ENCODE measurements at regions not wholly inside any gene's neighbourhood (a gene's known extent, or its start where the extent isn't known, plus 50 kb on each side); places are given as distances from the start of the nearest gene placed in this dataset.
A peak's percentile ranks its signal among the peaks of the same experiment; 100 is the strongest.
"Not testable (repeated sequence)": the region's sequence is repeated elsewhere in the genome, so short reads cannot be mapped to it uniquely, and the experiment has no call there.

DNA sequence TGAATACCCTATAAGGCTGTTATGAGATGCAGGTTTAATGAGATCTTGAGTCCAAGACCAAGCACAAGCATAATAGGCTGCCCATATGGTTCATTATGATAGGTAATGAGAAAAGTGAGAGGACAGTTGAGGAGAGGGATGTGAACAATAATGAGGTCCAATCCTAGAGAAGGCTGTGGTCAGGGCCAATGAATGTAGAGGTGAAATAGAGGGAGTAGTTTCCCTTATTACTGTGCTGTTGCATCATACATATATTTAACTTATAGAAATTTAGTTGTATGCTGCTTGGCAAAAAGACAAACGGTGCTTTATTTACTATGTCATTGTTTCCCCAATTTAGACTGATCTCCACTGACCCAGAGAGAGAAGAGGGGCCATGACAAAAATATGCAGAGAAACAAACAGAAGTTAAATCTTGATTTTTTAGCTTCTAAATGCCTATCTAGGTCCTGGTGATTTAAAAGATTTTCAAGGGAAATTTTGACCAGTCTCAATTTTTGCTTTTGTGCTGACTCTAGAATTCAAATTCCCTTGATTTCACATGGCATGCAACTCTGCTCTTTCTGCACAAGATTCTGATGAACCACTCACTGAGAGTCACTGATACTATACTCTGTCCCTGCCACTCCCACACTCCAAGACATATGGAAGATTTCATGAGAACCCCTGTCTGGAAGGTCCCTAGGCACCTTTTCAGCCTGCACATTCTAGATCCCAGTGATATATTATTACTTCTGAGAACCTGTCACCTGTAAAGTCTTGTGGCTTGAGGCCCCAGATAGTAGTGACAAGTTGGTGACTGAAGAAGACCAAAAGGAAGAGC, 159.7 kb downstream of the VSIG4 start:
- H4K5ac ChIP-seq (ENCODE audit: low read length), result no peak overlapping the region
- H4K8ac ChIP-seq (ENCODE audit: low read depth, low read length), result no peak overlapping the region
- no peaks in the 10 kb centered on the region for H3K79me1 ChIP-seq (ENCODE audit: low read length)
- H2BK15ac ChIP-seq (replicated peaks; ENCODE audit: low read depth), result no peak overlapping the region
- no peak overlapping the region for H2BK5ac ChIP-seq (ENCODE audit: low read length)
- no peak overlapping the region for H2BK120ac ChIP-seq (ENCODE audit: low read depth, low read length)
- no peak overlapping the region for H3K56ac ChIP-seq (ENCODE audit: low read length)
- WGBS (ENCODE audit: extremely low coverage, insufficient coverage, low lambda C conversion rate), result no CpG with 5 or more reads among the region's 1 CpG
- H3K27ac ChIP-seq (ENCODE audit: low read depth, low read length), result no peak overlapping the region
- no peak overlapping the region for H3K23ac ChIP-seq (ENCODE audit: low read length)
- H2AK5ac ChIP-seq (ENCODE audit: low read length), result no peak overlapping the region
- no peak overlapping the region for H3K18ac ChIP-seq (ENCODE audit: low read length)
- H3K4me3 ChIP-seq (ENCODE audit: low read length), result no peak overlapping the region
- H3K36me3 ChIP-seq (ENCODE audit: control insufficient read depth, insufficient read depth, low read length), result no peaks in the 10 kb centered on the region
- no peak overlapping the region for H3K4ac ChIP-seq (ENCODE audit: low read depth, low read length)
- H3K9ac ChIP-seq (ENCODE audit: low read length), result no peak overlapping the region
- no peaks in the 10 kb centered on the region for H3K4me1 ChIP-seq (ENCODE audit: control insufficient read depth, low read depth, low read length)
- no peak for DNase-seq
- H3K4me2 ChIP-seq (ENCODE audit: low read length), result no peak overlapping the region
- no peaks in the 10 kb centered on the region for H3K27me3 ChIP-seq (ENCODE audit: insufficient read depth, low read length, poor library complexity)
- H3K79me2 ChIP-seq (ENCODE audit: control insufficient read depth, insufficient read depth, low read length), result no peaks in the 10 kb centered on the region

DNA sequence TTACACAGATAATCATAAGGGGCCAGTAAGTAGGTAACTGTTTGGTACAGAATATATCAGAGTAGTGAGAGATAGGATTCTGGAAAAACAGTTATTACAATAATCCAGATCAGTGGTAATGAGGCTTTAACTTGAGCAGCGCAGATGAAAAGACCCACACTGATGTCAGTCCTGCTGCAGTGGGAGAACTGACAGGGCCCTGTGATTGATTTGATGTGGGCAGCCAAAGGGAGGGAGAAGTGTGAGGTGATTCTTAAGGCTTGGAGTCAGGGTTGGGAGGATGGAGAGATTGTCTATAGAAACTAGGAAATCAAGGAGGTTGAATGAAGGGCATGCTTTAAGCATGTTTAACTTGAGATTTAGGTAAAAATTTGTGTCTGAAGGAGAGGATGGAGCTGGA, 161.4 kb downstream of the VSIG4 start:
- no peak overlapping the region for H3K4ac ChIP-seq (ENCODE audit: low read depth, low read length)
- no peak overlapping the region for H2BK120ac ChIP-seq (ENCODE audit: low read depth, low read length)
- no peaks in the 10 kb centered on the region for H3K27me3 ChIP-seq (ENCODE audit: insufficient read depth, low read length, poor library complexity)
- H3K36me3 ChIP-seq (ENCODE audit: control insufficient read depth, insufficient read depth, low read length), result no peaks in the 10 kb centered on the region
- no peaks in the 10 kb centered on the region for H3K79me2 ChIP-seq (ENCODE audit: control insufficient read depth, insufficient read depth, low read length)
- H3K4me2 ChIP-seq (ENCODE audit: low read length), result no peak overlapping the region
- no peaks in the 10 kb centered on the region for H3K79me1 ChIP-seq (ENCODE audit: low read length)
- H3K56ac ChIP-seq (ENCODE audit: low read length), result no peak overlapping the region
- no peak overlapping the region for H3K9ac ChIP-seq (ENCODE audit: low read length)
- no peak overlapping the region for H2BK5ac ChIP-seq (ENCODE audit: low read length)
- no peak for DNase-seq
- H3K23ac ChIP-seq (ENCODE audit: low read length), result no peak overlapping the region
- H4K5ac ChIP-seq (ENCODE audit: low read length), result no peak overlapping the region
- H3K4me3 ChIP-seq (ENCODE audit: low read length), result no peak overlapping the region
- no peak overlapping the region for H3K27ac ChIP-seq (ENCODE audit: low read depth, low read length)
- no peaks in the 10 kb centered on the region for H3K4me1 ChIP-seq (ENCODE audit: control insufficient read depth, low read depth, low read length)
- no peak overlapping the region for H3K18ac ChIP-seq (ENCODE audit: low read length)
- no peak overlapping the region for H4K8ac ChIP-seq (ENCODE audit: low read depth, low read length)
- H2AK5ac ChIP-seq (ENCODE audit: low read length), result no peak overlapping the region
- no peak overlapping the region for H2BK15ac ChIP-seq (replicated peaks; ENCODE audit: low read depth)
- WGBS (ENCODE audit: extremely low coverage, insufficient coverage, low lambda C conversion rate), result no CpG with 5 or more reads among the region's 1 CpG

DNA sequence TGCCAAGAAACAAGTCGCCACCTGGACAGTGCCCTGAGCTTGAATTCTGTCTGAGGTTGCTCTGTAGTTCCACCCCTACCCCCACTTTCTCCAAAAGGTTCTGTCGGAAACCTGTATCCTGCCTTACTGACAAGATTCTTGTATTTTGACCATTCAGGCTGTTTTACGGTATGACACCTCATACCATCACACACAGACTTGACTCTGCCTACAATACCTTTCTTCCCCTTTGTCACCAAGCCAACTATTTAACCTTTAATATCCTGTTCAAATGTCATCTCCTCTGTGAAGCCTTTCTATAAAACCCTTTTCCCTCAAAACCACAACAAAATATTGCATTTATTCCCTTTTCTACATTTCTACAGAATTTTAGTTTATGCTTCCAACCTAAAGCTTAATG, 161.9 kb downstream of the VSIG4 start:
- Histone ChIP-seq H3K79me1 (ENCODE audit: low read length) (no peaks in the 10 kb centered on the region), H3K9ac (ENCODE audit: low read length) (no peak overlapping the region), H3K27ac (ENCODE audit: low read depth, low read length) (no peak overlapping the region), H3K36me3 (ENCODE audit: control insufficient read depth, insufficient read depth, low read length) (no peaks in the 10 kb centered on the region), H3K27me3 (ENCODE audit: insufficient read depth, low read length, poor library complexity) (no peaks in the 10 kb centered on the region), H3K4ac (ENCODE audit: low read depth, low read length) (no peak overlapping the region), H3K23ac (ENCODE audit: low read length) (no peak overlapping the region), H2BK120ac (ENCODE audit: low read depth, low read length) (no peak overlapping the region), H3K4me1 (ENCODE audit: control insufficient read depth, low read depth, low read length) (no peaks in the 10 kb centered on the region), H3K4me2 (ENCODE audit: low read length) (no peak overlapping the region), H3K18ac (ENCODE audit: low read length) (no peak overlapping the region), H2BK5ac (ENCODE audit: low read length) (no peak overlapping the region), H4K5ac (ENCODE audit: low read length) (no peak overlapping the region), H2BK15ac (replicated peaks; ENCODE audit: low read depth) (no peak overlapping the region), H3K56ac (ENCODE audit: low read length) (no peak overlapping the region), H3K4me3 (ENCODE audit: low read length) (no peak overlapping the region), H4K8ac (ENCODE audit: low read depth, low read length) (no peak overlapping the region), H3K79me2 (ENCODE audit: control insufficient read depth, insufficient read depth, low read length) (no peaks in the 10 kb centered on the region), H2AK5ac (ENCODE audit: low read length) (no peak overlapping the region)
- WGBS (ENCODE audit: extremely low coverage, insufficient coverage, low lambda C conversion rate), result no CpG with 5 or more reads among the region's 3 CpGs
- DNase-seq, result no peak

DNA sequence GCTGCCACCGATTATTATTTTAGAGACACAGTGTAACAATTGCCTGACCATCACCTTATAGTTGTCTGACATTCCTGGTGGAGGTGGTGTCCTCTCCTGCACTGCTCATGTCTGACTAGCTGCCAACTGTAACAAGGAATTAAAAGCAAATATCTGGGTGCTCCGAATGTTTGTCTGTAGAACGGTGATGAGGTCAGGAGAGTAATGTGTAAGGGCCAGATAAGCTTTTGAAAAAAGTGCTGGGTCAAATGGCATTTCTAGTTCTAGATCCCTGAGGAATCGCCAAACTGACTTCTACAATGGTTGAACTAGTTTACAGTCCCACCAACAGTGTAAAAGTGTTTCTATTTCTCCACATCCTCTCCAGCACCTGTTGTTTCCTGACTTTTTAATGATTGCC, 164.3 kb downstream of the VSIG4 start:
- H3K79me2 ChIP-seq (ENCODE audit: control insufficient read depth, insufficient read depth, low read length); H4K5ac ChIP-seq (ENCODE audit: low read length); H3K4me3 ChIP-seq (ENCODE audit: low read length); H3K4me1 ChIP-seq (ENCODE audit: control insufficient read depth, low read depth, low read length); H3K36me3 ChIP-seq (ENCODE audit: control insufficient read depth, insufficient read depth, low read length); H2BK5ac ChIP-seq (ENCODE audit: low read length); H3K18ac ChIP-seq (ENCODE audit: low read length); H2AK5ac ChIP-seq (ENCODE audit: low read length); H3K4ac ChIP-seq (ENCODE audit: low read depth, low read length); H2BK15ac ChIP-seq (replicated peaks; ENCODE audit: low read depth); DNase-seq; H3K56ac ChIP-seq (ENCODE audit: low read length); H3K79me1 ChIP-seq (ENCODE audit: low read length); H4K8ac ChIP-seq (ENCODE audit: low read depth, low read length); H3K4me2 ChIP-seq (ENCODE audit: low read length); H3K9ac ChIP-seq (ENCODE audit: low read length); H3K27ac ChIP-seq (ENCODE audit: low read depth, low read length); H3K27me3 ChIP-seq (ENCODE audit: insufficient read depth, low read length, poor library complexity); H3K23ac ChIP-seq (ENCODE audit: low read length); H2BK120ac ChIP-seq (ENCODE audit: low read depth, low read length): not testable (repeated sequence)
- WGBS (ENCODE audit: extremely low coverage, insufficient coverage, low lambda C conversion rate), result no CpG with 5 or more reads among the region's 4 CpGs

DNA sequence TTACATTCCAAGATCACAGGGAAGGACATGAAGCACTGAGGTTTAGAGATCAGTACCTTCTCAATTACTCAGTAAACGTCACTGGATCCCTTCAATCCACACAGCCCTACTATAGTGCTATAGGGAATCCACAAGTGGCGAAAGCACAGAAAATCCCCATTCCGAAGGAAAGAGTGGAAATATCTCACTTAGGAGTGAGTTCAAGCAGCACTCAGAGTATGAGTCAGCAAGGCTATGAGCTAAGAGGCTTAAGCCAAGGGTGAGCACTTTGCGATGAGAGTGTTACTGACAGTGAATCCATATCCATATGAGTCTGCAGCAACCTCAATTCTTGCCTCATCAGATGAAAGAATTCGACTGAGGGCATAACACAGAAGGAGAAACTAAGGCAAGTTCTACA, 165.1 kb downstream of the VSIG4 start:
- H2AK5ac ChIP-seq (ENCODE audit: low read length), result no peak overlapping the region
- H2BK120ac ChIP-seq (ENCODE audit: low read depth, low read length), result no peak overlapping the region
- no peak overlapping the region for H3K4me2 ChIP-seq (ENCODE audit: low read length)
- H3K27me3 ChIP-seq (ENCODE audit: insufficient read depth, low read length, poor library complexity), result no peaks in the 10 kb centered on the region
- no peak overlapping the region for H3K4me3 ChIP-seq (ENCODE audit: low read length)
- no peaks in the 10 kb centered on the region for H3K79me1 ChIP-seq (ENCODE audit: low read length)
- no peak for DNase-seq
- no peak overlapping the region for H3K9ac ChIP-seq (ENCODE audit: low read length)
- H3K56ac ChIP-seq (ENCODE audit: low read length), result no peak overlapping the region
- no peaks in the 10 kb centered on the region for H3K4me1 ChIP-seq (ENCODE audit: control insufficient read depth, low read depth, low read length)
- H3K27ac ChIP-seq (ENCODE audit: low read depth, low read length), result no peak overlapping the region
- no CpG with 5 or more reads among the region's 5 CpGs for WGBS (ENCODE audit: extremely low coverage, insufficient coverage, low lambda C conversion rate)
- no peak overlapping the region for H2BK5ac ChIP-seq (ENCODE audit: low read length)
- no peak overlapping the region for H2BK15ac ChIP-seq (replicated peaks; ENCODE audit: low read depth)
- no peak overlapping the region for H3K23ac ChIP-seq (ENCODE audit: low read length)
- H4K5ac ChIP-seq (ENCODE audit: low read length), result no peak overlapping the region
- H4K8ac ChIP-seq (ENCODE audit: low read depth, low read length), result no peak overlapping the region
- H3K79me2 ChIP-seq (ENCODE audit: control insufficient read depth, insufficient read depth, low read length), result no peaks in the 10 kb centered on the region
- no peak overlapping the region for H3K18ac ChIP-seq (ENCODE audit: low read length)
- H3K4ac ChIP-seq (ENCODE audit: low read depth, low read length), result no peak overlapping the region
- no peaks in the 10 kb centered on the region for H3K36me3 ChIP-seq (ENCODE audit: control insufficient read depth, insufficient read depth, low read length)

DNA sequence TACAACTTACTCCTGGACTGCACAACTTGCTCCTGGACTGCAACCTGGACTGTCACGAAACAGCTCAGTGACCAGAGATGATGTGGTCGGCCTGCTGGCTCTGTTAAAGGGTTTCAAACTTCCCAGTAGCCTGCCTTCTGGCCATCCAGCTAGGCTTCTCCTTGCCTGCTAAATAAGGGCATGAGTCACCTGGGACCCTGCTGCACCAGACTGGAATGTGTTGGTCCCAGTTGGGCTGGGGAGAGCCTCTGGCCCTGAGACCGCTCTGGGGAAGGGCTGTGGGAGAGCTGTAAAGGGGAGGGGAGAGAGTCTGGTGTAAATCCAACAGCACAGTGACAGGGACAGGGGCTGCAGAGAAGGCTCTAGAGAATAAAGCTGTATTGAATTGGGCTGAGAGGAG, 165.8 kb downstream of the VSIG4 start:
- no peak overlapping the region for H2AK5ac ChIP-seq (ENCODE audit: low read length)
- no peak overlapping the region for H3K4me2 ChIP-seq (ENCODE audit: low read length)
- no peak overlapping the region for H4K8ac ChIP-seq (ENCODE audit: low read depth, low read length)
- H4K5ac ChIP-seq (ENCODE audit: low read length), result no peak overlapping the region
- H3K56ac ChIP-seq (ENCODE audit: low read length), result no peak overlapping the region
- H3K4ac ChIP-seq (ENCODE audit: low read depth, low read length), result no peak overlapping the region
- no peak overlapping the region for H3K27ac ChIP-seq (ENCODE audit: low read depth, low read length)
- peak; percentile 64 for DNase-seq
- no peak overlapping the region for H3K9ac ChIP-seq (ENCODE audit: low read length)
- H3K36me3 ChIP-seq (ENCODE audit: control insufficient read depth, insufficient read depth, low read length), result no peaks in the 10 kb centered on the region
- H3K23ac ChIP-seq (ENCODE audit: low read length), result no peak overlapping the region
- no peaks in the 10 kb centered on the region for H3K79me1 ChIP-seq (ENCODE audit: low read length)
- H2BK120ac ChIP-seq (ENCODE audit: low read depth, low read length), result no peak overlapping the region
- H3K79me2 ChIP-seq (ENCODE audit: control insufficient read depth, insufficient read depth, low read length), result no peaks in the 10 kb centered on the region
- H3K4me1 ChIP-seq (ENCODE audit: control insufficient read depth, low read depth, low read length), result no peaks in the 10 kb centered on the region
- H3K27me3 ChIP-seq (ENCODE audit: insufficient read depth, low read length, poor library complexity), result no peaks in the 10 kb centered on the region
- H2BK15ac ChIP-seq (replicated peaks; ENCODE audit: low read depth), result no peak overlapping the region
- no peak overlapping the region for H2BK5ac ChIP-seq (ENCODE audit: low read length)
- no peak overlapping the region for H3K4me3 ChIP-seq (ENCODE audit: low read length)
- WGBS (ENCODE audit: extremely low coverage, insufficient coverage, low lambda C conversion rate), result no CpG with 5 or more reads among the region's 3 CpGs
- no peak overlapping the region for H3K18ac ChIP-seq (ENCODE audit: low read length)

Measured in mesendoderm (in vitro differentiated cells).